ENCODE measurements at regions not wholly inside any gene's neighbourhood (a gene's known extent, or its start where the extent isn't known, plus 50 kb on each side); places are given as distances from the start of the nearest gene placed in this dataset.
A peak's percentile ranks its signal among the peaks of the same experiment; 100 is the strongest.

DNA sequence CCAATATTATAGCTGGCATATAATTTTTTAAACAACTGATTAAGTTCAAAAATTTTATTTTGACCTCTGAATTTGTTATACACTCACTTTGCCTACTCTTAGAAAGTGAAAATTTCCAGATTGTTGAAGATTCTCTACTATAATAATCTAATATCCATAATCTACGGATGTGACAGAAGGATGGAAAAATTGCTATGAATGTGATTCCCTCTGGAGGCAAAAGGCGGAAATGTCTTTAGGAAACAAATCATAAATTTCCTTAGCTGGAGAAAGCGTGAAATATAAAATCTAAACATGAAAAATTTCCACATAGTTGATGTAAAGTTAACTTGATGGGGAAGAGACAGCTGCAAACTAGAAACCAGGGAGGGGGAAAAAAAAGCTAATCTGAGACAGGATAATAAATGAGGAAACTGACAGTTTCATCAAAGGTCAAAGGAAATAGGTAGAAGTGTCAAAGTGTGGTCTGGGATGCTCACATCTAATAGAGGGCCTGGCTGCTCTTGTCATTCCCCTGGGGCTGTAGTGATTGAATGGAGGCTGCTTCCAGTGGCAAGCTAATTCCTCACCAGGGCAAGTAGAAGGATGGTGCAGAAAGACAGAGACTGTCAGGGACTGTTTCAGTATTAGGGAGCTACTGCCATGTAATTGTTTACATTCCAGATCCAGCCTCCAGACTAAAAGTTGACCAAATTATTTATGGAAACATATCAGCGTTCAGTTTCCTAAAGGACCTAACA lies 264.5 kb downstream of the SDHAF3 start:
- Mint-ChIP-seq H3K36me3 (ENCODE audit: low read depth) (no peaks in the 10 kb centered on the region), H3K27ac (no peak overlapping the region), H3K4me1 (peaks cover 23% of the 10 kb centered on the region), H3K27me3 (ENCODE audit: low read depth, poor library complexity) (peaks cover 3% of the 10 kb centered on the region), H3K4me3 (no peak overlapping the region), H3K9me3 (peaks cover 6% of the 10 kb centered on the region)
- peak; percentile 18 for DNase-seq
- TF ChIP-seq, protein P1, sequence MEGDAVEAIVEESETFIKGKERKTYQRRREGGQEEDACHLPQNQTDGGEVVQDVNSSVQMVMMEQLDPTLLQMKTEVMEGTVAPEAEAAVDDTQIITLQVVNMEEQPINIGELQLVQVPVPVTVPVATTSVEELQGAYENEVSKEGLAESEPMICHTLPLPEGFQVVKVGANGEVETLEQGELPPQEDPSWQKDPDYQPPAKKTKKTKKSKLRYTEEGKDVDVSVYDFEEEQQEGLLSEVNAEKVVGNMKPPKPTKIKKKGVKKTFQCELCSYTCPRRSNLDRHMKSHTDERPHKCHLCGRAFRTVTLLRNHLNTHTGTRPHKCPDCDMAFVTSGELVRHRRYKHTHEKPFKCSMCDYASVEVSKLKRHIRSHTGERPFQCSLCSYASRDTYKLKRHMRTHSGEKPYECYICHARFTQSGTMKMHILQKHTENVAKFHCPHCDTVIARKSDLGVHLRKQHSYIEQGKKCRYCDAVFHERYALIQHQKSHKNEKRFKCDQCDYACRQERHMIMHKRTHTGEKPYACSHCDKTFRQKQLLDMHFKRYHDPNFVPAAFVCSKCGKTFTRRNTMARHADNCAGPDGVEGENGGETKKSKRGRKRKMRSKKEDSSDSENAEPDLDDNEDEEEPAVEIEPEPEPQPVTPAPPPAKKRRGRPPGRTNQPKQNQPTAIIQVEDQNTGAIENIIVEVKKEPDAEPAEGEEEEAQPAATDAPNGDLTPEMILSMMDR (IDR thresholded peaks at IDR 0.05), result no peak

DNA sequence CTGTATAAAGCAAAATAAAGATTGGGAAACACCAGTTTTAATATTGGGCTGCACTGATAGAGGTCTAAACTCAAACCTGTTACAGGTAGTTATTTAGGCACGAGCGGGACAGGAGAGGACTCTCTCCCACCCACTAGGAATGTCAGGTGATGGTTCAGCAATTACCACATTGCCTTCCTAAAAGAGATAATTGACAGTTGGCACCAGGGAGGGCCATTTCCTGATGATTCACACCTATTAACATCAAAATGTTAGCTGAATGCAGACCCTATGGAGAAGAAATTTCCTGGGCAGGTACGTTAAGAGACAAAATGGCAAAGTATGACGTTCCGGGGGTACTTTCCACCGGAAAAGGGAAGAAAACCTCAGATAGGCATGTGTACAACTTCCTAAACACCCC lies 272.6 kb downstream of the SDHAF3 start:
- Mint-ChIP-seq H3K27me3 (ENCODE audit: low read depth, poor library complexity) (no peaks in the 10 kb centered on the region), H3K27ac (no peak overlapping the region)

DNA sequence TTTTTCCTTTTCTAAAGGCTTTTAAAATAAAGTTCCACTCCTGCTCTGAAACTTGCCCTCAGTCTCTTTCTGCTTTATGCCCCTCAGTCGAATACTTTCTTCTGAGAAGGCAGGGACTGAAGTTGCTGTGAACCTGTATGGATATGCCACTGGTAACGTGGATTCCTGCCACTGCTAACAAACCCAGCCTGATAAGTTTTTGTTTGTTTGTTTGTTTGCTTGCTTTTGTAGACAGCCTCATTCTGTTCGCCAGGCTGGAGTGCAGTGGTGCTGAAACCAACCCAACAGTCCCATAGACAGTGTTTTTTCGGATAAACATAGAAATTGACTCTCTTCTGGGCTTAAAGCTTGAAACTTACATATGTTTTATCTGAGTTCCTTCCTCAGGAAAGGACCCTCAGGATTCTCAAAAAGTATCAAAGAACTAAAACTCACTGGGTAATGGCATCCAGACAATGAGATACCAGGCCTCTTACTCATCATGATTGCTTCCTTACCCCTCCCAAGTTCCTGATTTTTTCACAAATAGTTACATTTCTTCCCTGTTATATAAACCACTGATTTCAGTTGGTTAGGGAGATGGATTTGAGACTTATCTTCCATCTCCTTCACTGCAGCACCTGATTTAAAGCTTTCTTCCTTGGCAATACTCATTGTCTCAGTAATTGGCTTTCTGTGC lies 273.6 kb downstream of the SDHAF3 start:
- H3K27ac Mint-ChIP-seq, result no peak overlapping the region
- TF ChIP-seq, protein P1 (IDR thresholded peaks at IDR 0.05), result no peak
- no peak for DNase-seq
- no peak overlapping the region for H3K4me3 Mint-ChIP-seq
- H3K9me3 Mint-ChIP-seq, result no peaks in the 10 kb centered on the region
- H3K36me3 Mint-ChIP-seq (ENCODE audit: low read depth), result no peaks in the 10 kb centered on the region
- H3K27me3 Mint-ChIP-seq (ENCODE audit: low read depth, poor library complexity), result no peaks in the 10 kb centered on the region
- H3K4me1 Mint-ChIP-seq, result no peaks in the 10 kb centered on the region

More for the DNA sequence above, 272.6 kb downstream of the SDHAF3 start:
- Mint-ChIP-seq H3K9me3 (no peaks in the 10 kb centered on the region), H3K4me3 (no peak overlapping the region), H3K36me3 (ENCODE audit: low read depth) (no peaks in the 10 kb centered on the region), H3K4me1 (no peaks in the 10 kb centered on the region)
- TF ChIP-seq, protein P1 (IDR thresholded peaks at IDR 0.05), result no peak
- no peak for DNase-seq

DNA sequence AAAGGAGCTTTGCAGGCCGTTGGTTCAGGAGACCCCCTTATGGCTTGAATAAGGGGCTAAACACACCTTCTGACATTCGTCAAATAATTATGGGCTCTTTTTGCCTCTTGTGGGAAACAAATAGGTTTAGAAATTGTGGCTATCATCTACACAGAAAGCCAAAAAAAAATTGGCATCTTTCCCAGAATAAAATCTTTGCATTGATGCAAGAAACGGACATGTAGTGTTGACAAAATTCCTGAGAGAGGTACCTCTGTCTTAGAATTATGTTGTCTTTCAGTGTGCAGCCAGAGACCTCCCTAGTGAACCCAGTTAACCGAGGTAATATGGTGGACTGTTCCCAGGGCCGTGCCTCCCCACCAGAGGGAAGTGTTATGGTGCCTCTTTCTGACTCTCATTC lies 283.9 kb downstream of the SDHAF3 start:
- Mint-ChIP-seq H3K27ac (no peak overlapping the region), H3K27me3 (ENCODE audit: low read depth, poor library complexity) (no peaks in the 10 kb centered on the region), H3K4me1 (peaks cover 13% of the 10 kb centered on the region), H3K9me3 (no peaks in the 10 kb centered on the region), H3K36me3 (ENCODE audit: low read depth) (no peaks in the 10 kb centered on the region), H3K4me3 (no peak overlapping the region)
- TF ChIP-seq, protein P1 (IDR thresholded peaks at IDR 0.05), result no peak
- no peak for DNase-seq

DNA sequence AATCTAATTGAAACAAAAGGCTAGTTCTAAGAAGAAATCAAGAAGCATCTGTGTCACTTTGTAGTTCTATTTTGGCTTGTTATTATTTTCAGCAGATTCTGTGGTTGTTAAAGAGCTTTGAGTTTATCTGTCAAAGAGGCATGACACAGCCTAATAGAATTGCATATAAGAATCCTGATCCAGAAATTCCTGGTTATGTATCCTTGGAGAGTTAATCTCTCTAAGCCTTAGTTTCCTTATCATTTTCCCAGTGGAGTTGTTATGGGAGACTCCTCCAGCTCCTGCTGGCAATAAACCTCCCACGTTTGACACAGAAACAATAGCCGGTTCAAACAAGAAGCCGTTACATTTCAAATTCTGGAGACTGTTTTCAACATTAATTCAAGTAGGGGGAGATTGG lies 288.3 kb downstream of the SDHAF3 start:
- Mint-ChIP-seq H3K27me3 (ENCODE audit: low read depth, poor library complexity) (peaks cover under 1% of the 10 kb centered on the region), H3K36me3 (ENCODE audit: low read depth) (no peaks in the 10 kb centered on the region), H3K9me3 (no peaks in the 10 kb centered on the region), H3K4me3 (no peak overlapping the region), H3K4me1 (peaks cover 21% of the 10 kb centered on the region), H3K27ac (no peak overlapping the region)
- TF ChIP-seq, protein P1 (IDR thresholded peaks at IDR 0.05), result no peak
- no peak for DNase-seq
